GM12872 (cell line): ENCODE measurements at regions not wholly inside any gene's neighbourhood (a gene's known extent, or its start where the extent isn't known, plus 50 kb on each side); places are given as distances from the start of the nearest gene placed in this dataset.

Experiments
- CTCF ChIP-seq: IDR thresholded peaks from 3 replicates; pipeline ENCODE4 v1.5.1; 2011; ENCODE audit warnings: low read depth, mild to moderate bottlenecking, low read length, moderate library complexity; ENCODE audit not compliant: insufficient read depth

DNA sequence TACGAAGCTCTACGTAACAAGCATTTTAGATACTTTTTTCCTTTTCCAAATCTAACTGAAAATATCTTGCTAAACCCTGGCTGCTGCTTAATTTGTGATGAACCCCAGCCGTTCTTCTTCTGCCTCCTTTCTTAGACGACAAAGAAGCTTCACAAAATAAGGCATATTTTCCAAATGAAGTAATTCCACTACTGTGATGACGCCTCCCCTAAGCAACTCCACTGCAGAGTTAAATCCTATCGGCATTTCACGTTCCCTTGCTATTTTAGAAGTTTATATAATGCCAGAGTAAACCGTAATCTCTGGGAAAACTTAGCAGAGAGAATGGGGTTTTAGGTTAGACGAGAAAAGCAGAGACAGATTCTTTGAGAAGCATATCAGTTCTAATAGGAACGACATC is 683.1 kb upstream of the SALL1 start:
- no peak for TF ChIP-seq CTCF

DNA sequence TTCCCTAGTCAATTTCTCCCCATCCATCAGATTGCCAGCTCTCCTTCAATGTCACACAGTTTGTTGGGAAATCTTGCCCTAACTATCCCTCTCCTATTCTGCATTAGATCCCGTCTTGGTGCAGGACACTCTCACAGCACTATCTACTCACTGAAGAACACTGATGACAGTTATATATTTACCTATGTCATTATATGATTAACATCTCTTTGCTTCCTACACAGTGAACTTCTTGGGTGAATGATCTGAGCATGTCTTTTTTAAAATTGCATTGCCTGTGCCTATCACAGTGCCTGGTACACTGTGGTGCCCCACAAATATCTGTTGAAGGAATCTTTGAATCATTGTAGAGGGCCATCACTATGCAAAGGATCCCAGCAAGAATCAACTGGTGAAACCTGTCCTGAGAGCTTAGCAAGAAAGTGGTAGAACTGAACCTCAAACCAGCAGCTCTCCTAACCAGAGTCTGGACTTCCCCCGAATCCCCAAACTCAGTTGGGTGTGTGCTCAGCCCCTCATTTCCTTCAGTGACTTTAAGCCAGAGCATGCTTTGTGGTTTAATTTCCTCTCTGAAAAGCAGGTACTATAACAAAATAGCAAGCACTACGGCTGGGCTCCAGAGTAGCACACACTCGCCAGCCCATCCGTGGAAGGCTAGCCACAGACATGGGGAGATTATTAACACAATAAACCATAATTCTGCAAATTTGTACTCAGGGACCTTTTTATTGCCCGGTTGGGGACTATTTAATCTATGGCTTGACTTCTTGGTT is 680.7 kb upstream of the SALL1 start:
- TF ChIP-seq CTCF = no peak

- TF ChIP-seq CTCF = no peak
Observed at GRCh38 chr16:51825779-51826178, 674.7 kb upstream of the SALL1 start.

DNA sequence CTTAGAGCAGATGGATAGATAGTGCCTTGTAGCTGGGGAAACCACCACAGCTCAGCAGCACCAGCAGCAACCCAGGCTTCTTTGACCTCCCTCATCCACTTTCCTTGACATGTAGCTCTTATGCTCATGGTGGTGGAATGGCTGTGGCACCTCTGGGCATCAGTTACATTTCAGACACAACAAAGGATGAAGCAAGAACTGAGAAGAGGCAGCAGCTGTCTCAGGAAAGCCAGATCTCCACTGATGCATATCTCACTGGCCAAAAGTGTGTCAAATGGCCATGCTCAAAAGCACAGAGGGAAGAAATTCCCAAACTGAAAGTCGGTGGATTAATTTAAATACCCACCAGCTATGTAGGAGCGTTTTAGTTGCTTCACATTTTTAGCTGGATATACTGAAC is 671.4 kb upstream of the SALL1 start:
- no peak for TF ChIP-seq CTCF

DNA sequence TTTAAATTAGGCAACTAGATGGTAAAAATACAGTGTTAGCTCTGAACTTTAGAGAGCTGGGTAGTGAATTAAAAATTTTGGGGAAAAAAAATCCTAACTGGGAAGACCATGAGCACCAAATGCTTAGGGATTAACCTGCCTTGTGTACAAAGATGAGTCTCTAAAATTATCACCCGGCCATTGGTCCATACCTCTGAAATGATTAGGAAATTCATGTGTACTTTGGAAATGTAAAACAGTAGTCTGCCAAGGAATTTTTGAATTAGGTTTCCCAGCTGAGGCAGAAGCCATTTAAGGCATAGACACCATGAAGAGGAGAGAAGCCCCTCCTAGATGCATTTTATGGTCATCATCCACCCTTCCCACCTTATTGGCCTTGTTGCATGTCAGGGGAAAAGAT is 670.5 kb upstream of the SALL1 start:
- no peak for TF ChIP-seq CTCF

DNA sequence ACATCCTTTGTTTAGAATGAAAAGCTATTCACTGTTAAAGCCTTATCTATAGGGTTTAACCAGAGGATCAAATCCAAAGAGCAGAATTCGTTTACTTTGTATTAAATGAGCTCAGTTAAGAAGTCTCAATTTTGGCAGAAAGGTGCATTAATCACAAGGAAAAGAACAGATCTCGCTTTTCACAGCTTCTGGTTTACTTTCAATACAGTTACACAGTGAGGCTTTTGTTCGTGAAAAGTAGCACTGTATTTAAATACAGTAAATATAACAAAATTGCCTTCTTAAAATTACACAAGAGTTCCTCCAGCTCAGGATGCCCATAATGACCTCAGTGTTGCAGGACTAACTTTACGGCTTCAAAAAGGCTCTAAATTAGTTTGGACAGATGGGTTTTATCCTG is 669.1 kb upstream of the SALL1 start:
- TF ChIP-seq CTCF = no peak

GRCh38 chr16:51818342-51818944 is 667.4 kb upstream of the SALL1 start:
- TF ChIP-seq CTCF = peak; percentile 73
